B cell (primary cell): ENCODE measurements at regions not wholly inside any gene's neighbourhood (a gene's known extent, or its start where the extent isn't known, plus 50 kb on each side); places are given as distances from the start of the nearest gene placed in this dataset.

Source experiments
- ATAC-seq: fragments of 200-7000 bp; cut with Tn5 transposase; one replicate; pipeline ENCODE4 v1.10.0; 2021; ENCODE audit warnings: low read depth, mild to moderate bottlenecking, moderate number of reproducible peaks, moderate library complexity
- CTCF ChIA-PET: fragments of 350-600 bp; sonication (Branson Sonifier 250); formaldehyde crosslinking; loops from one replicate; lab custom pipeline; 2021; ENCODE audit warnings: antibody characterized with exemption, inconsistent platforms; lab: Charles Lee
- POLR2A ChIA-PET: fragments of 350-600 bp; sonication (Branson Sonifier 250); formaldehyde crosslinking; loops from one replicate; lab custom pipeline; 2021; ENCODE audit warnings: antibody characterized with exemption; lab: Charles Lee
- DNase-seq: peaks from one replicate; pipeline ENCODE4 v3.0.0; 2013
- H2AFZ ChIP-seq: 2 replicates; pipeline ENCODE4 v1.6.1; 2012; ENCODE audit warnings: mild to moderate bottlenecking, low read depth, low read length; ENCODE audit not compliant: insufficient read depth, poor library complexity, severe bottlenecking
- H3K27ac ChIP-seq, 2 donors: 1 replicate in 1 of 2; 2 replicates in 1 of 2; pipeline ENCODE4 v1.5.1; 2012 to 2013; ENCODE audit warnings: low read length in 2 of 2, mild to moderate bottlenecking in 2 of 2, moderate library complexity in 1 of 2
- H3K27me3 ChIP-seq, 4 experiments: fragments of 200-600 bp in 1 of 4; sonication (generic) in 1 of 4; replicated peaks in 1 of 4; 1 replicate in 2 of 4; 2 replicates in 2 of 4; pipeline versions ENCODE4 v1.6.1 to v1.7.0; 2013 to 2016; ENCODE audit warnings: low read length in 3 of 4, mild to moderate bottlenecking in 2 of 4, mixed read lengths in 1 of 4, moderate library complexity in 1 of 4; ENCODE audit not compliant: insufficient read depth in 4 of 4, control insufficient read depth in 3 of 4; ENCODE audit errors: control extremely low read depth in 1 of 4
- H3K36me3 ChIP-seq, 2 experiments: replicated peaks in 1 of 2; 1 replicate in 1 of 2; 2 replicates in 1 of 2; pipeline versions ENCODE4 v1.6.1 to v1.7.1; 2013; ENCODE audit warnings: low read length in 1 of 2; ENCODE audit not compliant: insufficient read depth in 2 of 2, control insufficient read depth in 1 of 2; ENCODE audit errors: control extremely low read depth in 1 of 2, extremely low read depth in 1 of 2
- H3K4me1 ChIP-seq, 2 donors: fragments of 200-600 bp in 1 of 2; sonication (generic) in 1 of 2; 1 replicate in 1 of 2; 2 replicates in 1 of 2; pipeline versions ENCODE4 v1.5.1 to v1.6.1; 2013 to 2017; ENCODE audit warnings: low read length in 2 of 2; ENCODE audit not compliant: control insufficient read depth in 2 of 2, insufficient read depth in 2 of 2
- H3K4me2 ChIP-seq: replicated peaks from 2 replicates; pipeline ENCODE3; 2012; ENCODE audit warnings: mild to moderate bottlenecking, low read depth, low read length; ENCODE audit not compliant: poor library complexity, severe bottlenecking
- H3K4me3 ChIP-seq, 5 experiments: fragments of 200-600 bp in 1 of 5; sonication (generic) in 1 of 5; 1 replicate in 3 of 5; 2 replicates in 2 of 5; pipeline versions ENCODE4 v1.5.1 to v1.7.0; 2011 to 2016; ENCODE audit warnings: low read length in 4 of 5, mild to moderate bottlenecking in 4 of 5, low read depth in 2 of 5, control low read depth in 1 of 5, moderate library complexity in 1 of 5; ENCODE audit not compliant: insufficient read depth in 1 of 5; ENCODE audit errors: control extremely low read depth in 1 of 5, extremely low read depth in 1 of 5
- H3K79me2 ChIP-seq: fragments of 200-600 bp; sonication (generic); one replicate; pipeline ENCODE4 v1.6.0; 2016; ENCODE audit warnings: low read length; ENCODE audit not compliant: control insufficient read depth, insufficient read depth
- H3K9ac ChIP-seq: fragments of 200-600 bp; sonication (generic); 2 replicates; pipeline ENCODE4 v1.6.1; 2017; ENCODE audit warnings: mild to moderate bottlenecking, low read length, moderate library complexity
- H3K9me3 ChIP-seq, 3 donors: one replicate each; pipeline versions ENCODE4 v1.6.1 to v1.7.1; 2013; ENCODE audit warnings: low read length in 2 of 3; ENCODE audit not compliant: control insufficient read depth in 2 of 3, insufficient read depth in 1 of 3; ENCODE audit errors: control extremely low read depth in 1 of 3
- H4K20me1 ChIP-seq: 2 replicates; pipeline ENCODE4 v1.6.0; 2012; ENCODE audit warnings: mild to moderate bottlenecking, low read length; ENCODE audit not compliant: insufficient read depth, control insufficient read depth, poor library complexity, severe bottlenecking
- H3K27ac Mint-ChIP-seq: one replicate; pipeline ENCODE4 v1.8.0; 2021; ENCODE audit warnings: mixed read lengths
- H3K27me3 Mint-ChIP-seq: one replicate; pipeline ENCODE4 v1.8.0; 2021; ENCODE audit warnings: mixed read lengths
- H3K4me1 Mint-ChIP-seq: one replicate; pipeline ENCODE4 v1.8.0; 2021; ENCODE audit warnings: mixed read lengths
- H3K4me3 Mint-ChIP-seq: one replicate; pipeline ENCODE4 v1.8.0; 2021; ENCODE audit warnings: mixed read lengths
- H3K9me3 Mint-ChIP-seq: one replicate; pipeline ENCODE4 v1.8.0; 2022; ENCODE audit warnings: mixed read lengths; ENCODE audit not compliant: insufficient read depth
- CTCF ChIP-seq: fragments of 200-600 bp; IDR thresholded peaks from one replicate; pipeline ENCODE4 v1.8.0; 2022; ENCODE audit warnings: antibody characterized with exemption, mild to moderate bottlenecking
- EZH2 ChIP-seq: IDR thresholded peaks from 2 replicates; pipeline ENCODE4 v1.6.1; 2012; ENCODE audit warnings: borderline replicate concordance, low read depth, mild to moderate bottlenecking, moderate library complexity, low read length; ENCODE audit not compliant: insufficient read depth, poor library complexity, severe bottlenecking
- WGBS: methylation state at CpG from one replicate; pipeline ENCODE4 v1.1.5; 2013; ENCODE audit warnings: missing lambda C conversion rate; ENCODE audit not compliant: insufficient coverage; 5-methylcytosine and 5-hydroxymethylcytosine counted together
- intact Hi-C: fragments of 100-400 bp; cut with micrococcal nuclease; formaldehyde crosslinking; loops from one replicate; pipeline ENCODE4 v1.10.0; 2022

- peaks cover 16% of the 10 kb centered on the region for H3K79me2 ChIP-seq
- intact Hi-C loops, result no loop called here
- H2AFZ ChIP-seq, result no peak overlapping the region
- H3K4me1 ChIP-seq, result no peaks in the 10 kb centered on the region
- WGBS, result 69% methylated on average over 5 of the region's 5 CpGs
- no peaks in the 10 kb centered on the region for H3K36me3 ChIP-seq
- H3K27ac ChIP-seq, result no peak overlapping the region
- H3K9ac ChIP-seq, result no peak overlapping the region
- CTCF ChIA-PET, result no interaction called here
- Mint-ChIP-seq H3K9me3 (peaks cover 2% of the 10 kb centered on the region), H3K27ac (no peak overlapping the region), H3K27me3 (peaks cover 4% of the 10 kb centered on the region), H3K4me3 (no peak overlapping the region), H3K4me1 (peaks cover 2% of the 10 kb centered on the region)
- TF ChIP-seq EZH2 (no peak), CTCF (no peak)
- DNase-seq (no peak), ATAC-seq (no peak)
- no peaks in the 10 kb centered on the region for H4K20me1 ChIP-seq
- no peak overlapping the region for H3K4me2 ChIP-seq
- H3K9me3 ChIP-seq, result no peaks in the 10 kb centered on the region
- no peak overlapping the region for H3K4me3 ChIP-seq
- POLR2A ChIA-PET, result no interaction called here
- H3K27me3 ChIP-seq, result no peaks in the 10 kb centered on the region
These were observed 66.1 kb upstream of the ARHGAP32 start for GRCh38 chr11:129258205-129258604.

- Histone ChIP-seq H3K9me3 (no peaks in the 10 kb centered on the region), H3K27ac (no peak overlapping the region), H3K4me1 (no peaks in the 10 kb centered on the region), H3K9ac (no peak overlapping the region), H3K79me2 (peaks cover 16% of the 10 kb centered on the region), H2AFZ (no peak overlapping the region), H3K4me3 (no peak overlapping the region), H4K20me1 (no peaks in the 10 kb centered on the region), H3K27me3 (no peaks in the 10 kb centered on the region), H3K36me3 (no peaks in the 10 kb centered on the region), H3K4me2 (no peak overlapping the region)
- no peak for DNase-seq
- intact Hi-C loops, result no loop called here
- CTCF ChIA-PET, result no interaction called here
- Mint-ChIP-seq H3K4me3 (no peak overlapping the region), H3K9me3 (no peaks in the 10 kb centered on the region), H3K27ac (no peak overlapping the region), H3K4me1 (peaks cover 2% of the 10 kb centered on the region), H3K27me3 (peaks cover 4% of the 10 kb centered on the region)
- TF ChIP-seq CTCF (no peak), EZH2 (no peak)
- ATAC-seq, result no peak
- POLR2A ChIA-PET, result no interaction called here
These were observed 65.4 kb upstream of the ARHGAP32 start for GRCh38 chr11:129257512-129257911.
